ENCODE measurements at regions not wholly inside any gene's neighbourhood (a gene's known extent, or its start where the extent isn't known, plus 50 kb on each side); places are given as distances from the start of the nearest gene placed in this dataset.
"Not testable (repeated sequence)": the region's sequence is repeated elsewhere in the genome, so short reads cannot be mapped to it uniquely, and the experiment has no call there.

DNA sequence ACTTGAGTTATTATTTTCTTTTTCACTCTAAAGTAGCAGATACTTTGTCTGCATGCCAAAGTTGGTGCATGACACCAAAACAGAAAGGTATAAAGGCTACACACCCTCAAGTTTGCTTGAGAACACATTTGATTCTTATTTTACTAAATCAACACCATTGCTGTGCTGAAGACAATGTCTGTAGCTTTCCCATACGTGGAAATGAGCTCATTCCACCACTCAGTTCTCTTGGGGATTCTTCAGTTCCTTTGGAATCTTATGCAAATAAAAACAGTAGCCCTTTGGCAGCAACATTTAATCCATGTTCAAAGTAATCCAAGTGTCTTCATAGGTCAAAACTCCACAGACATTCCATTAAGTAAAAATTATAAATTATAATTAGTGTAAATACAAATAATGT lies 264.9 kb downstream of the TLE1 start:
- Histone ChIP-seq H2AFZ (ENCODE audit: low read depth, low read length) (no peak overlapping the region), H3K4me1 (ENCODE audit: control insufficient read depth, extremely low read depth, insufficient read depth, low read length) (no peaks in the 10 kb centered on the region), H3K36me3 (ENCODE audit: control insufficient read depth in 2 of 2, extremely low read depth in 1 of 2, insufficient read depth in 2 of 2, low read length in 2 of 2) (no peaks in the 10 kb centered on the region), H3K4me2 (ENCODE audit: insufficient read depth, low read length) (no peak overlapping the region), H3K27ac (ENCODE audit: insufficient read depth, low read depth, low read length) (no peak overlapping the region), H3K9me1 (replicated peaks; ENCODE audit: control insufficient read depth, extremely low read depth, insufficient read depth, low read length) (no peaks in the 10 kb centered on the region), H4K20me1 (replicated peaks; ENCODE audit: control insufficient read depth, extremely low read depth, insufficient read depth, low read length) (no peaks in the 10 kb centered on the region), H3K9ac (replicated peaks; ENCODE audit: extremely low read depth, insufficient read depth, low read length) (no peak overlapping the region), H3K9me3 (replicated peaks; ENCODE audit: control insufficient read depth, insufficient read depth, low read length) (peaks cover 4% of the 10 kb centered on the region), H3K79me2 (ENCODE audit: control insufficient read depth, insufficient read depth, low read length) (no peaks in the 10 kb centered on the region), H3K4me3 (replicated peaks in 1 of 3; ENCODE audit: insufficient read depth in 1 of 3, low read depth in 1 of 3, low read length in 3 of 3) (no peak overlapping the region), H3K27me3 (ENCODE audit: control insufficient read depth in 2 of 2, insufficient read depth in 2 of 2, low read length in 2 of 2) (no peaks in the 10 kb centered on the region)
- FAIRE-seq (no peak), DNase-seq (ENCODE audit: low read depth, low spot score) (no peak)
- ChIA-PET POLR2A (no interaction called here), CTCF (no interaction called here)
- TF ChIP-seq EZH2 (IDR thresholded peaks at IDR 0.05; ENCODE audit: borderline replicate concordance, low read depth, low read length, severe bottlenecking) (no peak), GATA2 (IDR thresholded peaks at IDR 0.05; ENCODE audit: insufficient read depth, insufficient read length, low read depth, low read length) (no peak)
- intact Hi-C loops (cut with micrococcal nuclease): no loop called here
- no TSS peak for BruUV-seq (replicated peaks)
- dilution Hi-C loops (cut with MboI; ENCODE audit: extremely low pct_ligation_motif_present, low sequenced_read_pairs): no loop called here

DNA sequence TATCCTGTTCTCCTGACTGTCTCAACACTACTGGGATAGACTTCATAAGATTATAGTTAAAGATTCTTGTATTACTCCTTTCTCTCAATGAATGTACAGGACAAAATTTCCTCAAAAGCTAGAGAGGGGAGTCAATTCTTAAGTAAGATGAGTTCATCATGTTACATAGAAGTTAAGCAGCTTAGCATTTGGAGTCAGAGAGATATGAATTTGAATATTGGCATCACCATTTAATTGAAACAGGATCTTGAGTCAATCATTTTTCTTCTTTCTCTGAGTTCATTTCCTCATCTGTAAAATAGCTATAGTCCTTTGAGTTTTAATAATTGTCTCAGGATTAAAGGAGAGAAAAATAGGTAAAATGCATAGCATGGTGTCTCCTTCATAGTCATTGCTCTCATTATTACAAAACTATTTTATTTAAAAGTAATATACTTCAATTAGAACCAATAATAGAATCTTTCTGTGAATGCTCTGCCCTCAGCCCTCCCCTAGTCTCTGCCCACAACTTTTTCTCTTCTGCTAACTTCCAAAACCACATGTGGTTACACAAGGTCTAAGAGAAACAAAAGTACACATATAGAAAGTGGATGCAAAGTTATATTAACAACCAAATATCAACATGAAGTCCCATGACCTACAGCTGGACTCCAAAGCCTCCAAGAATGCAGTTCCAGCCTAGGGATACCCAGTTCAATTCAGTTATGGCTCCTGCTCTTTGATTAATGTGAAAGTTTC lies 265.6 kb downstream of the TLE1 start:
- TF ChIP-seq EZH2 (IDR thresholded peaks at IDR 0.05; ENCODE audit: borderline replicate concordance, low read depth, low read length, severe bottlenecking) (no peak), POLR2A (IDR thresholded peaks at IDR 0.05; ENCODE audit: low read depth, low read length) (no peak), FOS (IDR thresholded peaks at IDR 0.05; ENCODE audit: borderline replicate concordance, insufficient read depth, low read length) (no peak), GATA2 (IDR thresholded peaks at IDR 0.05; ENCODE audit: insufficient read depth, insufficient read length, low read depth, low read length) (no peak), JUN (IDR thresholded peaks at IDR 0.05; ENCODE audit: borderline replicate concordance, insufficient read depth, insufficient read length, low read depth) (no peak)
- TF ChIP-seq, protein P1, sequence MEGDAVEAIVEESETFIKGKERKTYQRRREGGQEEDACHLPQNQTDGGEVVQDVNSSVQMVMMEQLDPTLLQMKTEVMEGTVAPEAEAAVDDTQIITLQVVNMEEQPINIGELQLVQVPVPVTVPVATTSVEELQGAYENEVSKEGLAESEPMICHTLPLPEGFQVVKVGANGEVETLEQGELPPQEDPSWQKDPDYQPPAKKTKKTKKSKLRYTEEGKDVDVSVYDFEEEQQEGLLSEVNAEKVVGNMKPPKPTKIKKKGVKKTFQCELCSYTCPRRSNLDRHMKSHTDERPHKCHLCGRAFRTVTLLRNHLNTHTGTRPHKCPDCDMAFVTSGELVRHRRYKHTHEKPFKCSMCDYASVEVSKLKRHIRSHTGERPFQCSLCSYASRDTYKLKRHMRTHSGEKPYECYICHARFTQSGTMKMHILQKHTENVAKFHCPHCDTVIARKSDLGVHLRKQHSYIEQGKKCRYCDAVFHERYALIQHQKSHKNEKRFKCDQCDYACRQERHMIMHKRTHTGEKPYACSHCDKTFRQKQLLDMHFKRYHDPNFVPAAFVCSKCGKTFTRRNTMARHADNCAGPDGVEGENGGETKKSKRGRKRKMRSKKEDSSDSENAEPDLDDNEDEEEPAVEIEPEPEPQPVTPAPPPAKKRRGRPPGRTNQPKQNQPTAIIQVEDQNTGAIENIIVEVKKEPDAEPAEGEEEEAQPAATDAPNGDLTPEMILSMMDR (IDR thresholded peaks at IDR 0.05; ENCODE audit: extremely low read depth in 1 of 2, insufficient read depth in 1 of 2, low read depth in 1 of 2, low read length in 2 of 2): no peak
- TF ChIP-seq, protein P2, sequence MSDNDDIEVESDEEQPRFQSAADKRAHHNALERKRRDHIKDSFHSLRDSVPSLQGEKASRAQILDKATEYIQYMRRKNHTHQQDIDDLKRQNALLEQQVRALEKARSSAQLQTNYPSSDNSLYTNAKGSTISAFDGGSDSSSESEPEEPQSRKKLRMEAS (IDR thresholded peaks at IDR 0.05; ENCODE audit: insufficient read depth, insufficient read length): no peak
- intact Hi-C loops (cut with micrococcal nuclease) (no loop called here), dilution Hi-C loops (cut with MboI; ENCODE audit: extremely low pct_ligation_motif_present, low sequenced_read_pairs) (no loop called here)
- Histone ChIP-seq H3K4me2 (ENCODE audit: insufficient read depth, low read length) (no peak overlapping the region), H3K4me3 (replicated peaks in 1 of 3; ENCODE audit: insufficient read depth in 1 of 3, low read depth in 1 of 3, low read length in 3 of 3) (no peak overlapping the region), H3K4me1 (ENCODE audit: control insufficient read depth, extremely low read depth, insufficient read depth, low read length) (no peaks in the 10 kb centered on the region), H3K9ac (replicated peaks; ENCODE audit: extremely low read depth, insufficient read depth, low read length) (no peak overlapping the region), H3K9me1 (replicated peaks; ENCODE audit: control insufficient read depth, extremely low read depth, insufficient read depth, low read length) (no peaks in the 10 kb centered on the region), H3K9me3 (replicated peaks; ENCODE audit: control insufficient read depth, insufficient read depth, low read length) (peaks cover 4% of the 10 kb centered on the region), H4K20me1 (replicated peaks; ENCODE audit: control insufficient read depth, extremely low read depth, insufficient read depth, low read length) (no peaks in the 10 kb centered on the region), H3K36me3 (ENCODE audit: control insufficient read depth in 2 of 2, extremely low read depth in 1 of 2, insufficient read depth in 2 of 2, low read length in 2 of 2) (no peaks in the 10 kb centered on the region), H2AFZ (ENCODE audit: low read depth, low read length) (no peak overlapping the region), H3K27ac (ENCODE audit: insufficient read depth, low read depth, low read length) (no peak overlapping the region), H3K27me3 (ENCODE audit: control insufficient read depth in 2 of 2, insufficient read depth in 2 of 2, low read length in 2 of 2) (no peaks in the 10 kb centered on the region), H3K79me2 (ENCODE audit: control insufficient read depth, insufficient read depth, low read length) (no peaks in the 10 kb centered on the region)
- no TSS peak for BruUV-seq (replicated peaks)
- CTCF ChIA-PET: interaction anchor here (2.2 kb wide), 1 partner anchor 8 kb away, joined by 7 read pairs; no protein-coding TSS in a partner anchor
- no peak for FAIRE-seq
- POLR2A ChIA-PET: no interaction called here
- no peak for DNase-seq (ENCODE audit: low read depth, low spot score)

DNA sequence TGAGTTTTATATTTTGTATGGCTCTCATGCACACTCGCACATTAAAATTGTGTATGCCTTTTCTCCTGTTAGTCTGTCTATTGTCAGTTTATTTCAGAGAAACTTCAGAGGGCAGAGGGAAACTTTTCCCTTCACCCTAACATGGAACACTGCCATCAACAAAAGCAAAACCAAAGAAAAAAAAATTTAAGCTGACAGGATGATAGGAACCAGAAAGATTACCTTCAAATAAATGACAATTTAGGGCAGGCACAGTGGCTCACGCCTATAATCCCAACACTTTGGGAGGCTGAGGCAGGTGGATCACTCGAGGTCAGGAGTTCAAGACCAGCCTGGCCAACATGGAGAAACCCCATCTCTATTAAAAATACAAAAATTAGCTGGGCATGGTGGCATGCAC lies 268.3 kb downstream of the TLE1 start:
- H3K36me3 ChIP-seq (ENCODE audit: control insufficient read depth in 2 of 2, extremely low read depth in 1 of 2, insufficient read depth in 2 of 2, low read length in 2 of 2); H3K27me3 ChIP-seq (ENCODE audit: control insufficient read depth in 2 of 2, insufficient read depth in 2 of 2, low read length in 2 of 2); H3K9me1 ChIP-seq (replicated peaks; ENCODE audit: control insufficient read depth, extremely low read depth, insufficient read depth, low read length); FAIRE-seq; H3K9me3 ChIP-seq (replicated peaks; ENCODE audit: control insufficient read depth, insufficient read depth, low read length); DNase-seq (ENCODE audit: low read depth, low spot score); POLR2A ChIA-PET; BruUV-seq (replicated peaks); H2AFZ ChIP-seq (ENCODE audit: low read depth, low read length); intact Hi-C loops (cut with micrococcal nuclease); H3K9ac ChIP-seq (replicated peaks; ENCODE audit: extremely low read depth, insufficient read depth, low read length); CTCF ChIA-PET; H3K4me3 ChIP-seq (replicated peaks in 1 of 3; ENCODE audit: insufficient read depth in 1 of 3, low read depth in 1 of 3, low read length in 3 of 3); H3K4me1 ChIP-seq (ENCODE audit: control insufficient read depth, extremely low read depth, insufficient read depth, low read length); dilution Hi-C loops (cut with MboI; ENCODE audit: extremely low pct_ligation_motif_present, low sequenced_read_pairs); H3K27ac ChIP-seq (ENCODE audit: insufficient read depth, low read depth, low read length); H4K20me1 ChIP-seq (replicated peaks; ENCODE audit: control insufficient read depth, extremely low read depth, insufficient read depth, low read length); H3K4me2 ChIP-seq (ENCODE audit: insufficient read depth, low read length); H3K79me2 ChIP-seq (ENCODE audit: control insufficient read depth, insufficient read depth, low read length): not testable (repeated sequence)
